Left colon (tissue), 2 donors: ENCODE measurements at regions not wholly inside any gene's neighbourhood (a gene's known extent, or its start where the extent isn't known, plus 50 kb on each side); places are given as distances from the start of the nearest gene placed in this dataset.
"Not testable (repeated sequence)": the region's sequence is repeated elsewhere in the genome, so short reads cannot be mapped to it uniquely, and the experiment has no call there.

Experiments
- ATAC-seq: fragments of 200-7000 bp; cut with Tn5 transposase; one replicate; pipeline ENCODE4 v1.9.1; 2020; ENCODE audit warnings: mild to moderate bottlenecking, moderate library complexity
- DNase-seq, 2 donors: peaks; one replicate each; pipeline ENCODE4 v3.0.0-alpha.2; 2020
- intact Hi-C, 2 donors: fragments of 100-400 bp; cut with DNase I in 1 of 2; cut with micrococcal nuclease in 1 of 2; formaldehyde crosslinking; loops; one replicate each; pipeline versions ENCODE4 v1.11.2 to v1.14.0; 2022; cut with DNase I, micrococcal nuclease
- donor health status: DM: no; HTN: no; CAD: no.
- donor health status: DM: yes; HTN: yes; CAD: no.

DNA sequence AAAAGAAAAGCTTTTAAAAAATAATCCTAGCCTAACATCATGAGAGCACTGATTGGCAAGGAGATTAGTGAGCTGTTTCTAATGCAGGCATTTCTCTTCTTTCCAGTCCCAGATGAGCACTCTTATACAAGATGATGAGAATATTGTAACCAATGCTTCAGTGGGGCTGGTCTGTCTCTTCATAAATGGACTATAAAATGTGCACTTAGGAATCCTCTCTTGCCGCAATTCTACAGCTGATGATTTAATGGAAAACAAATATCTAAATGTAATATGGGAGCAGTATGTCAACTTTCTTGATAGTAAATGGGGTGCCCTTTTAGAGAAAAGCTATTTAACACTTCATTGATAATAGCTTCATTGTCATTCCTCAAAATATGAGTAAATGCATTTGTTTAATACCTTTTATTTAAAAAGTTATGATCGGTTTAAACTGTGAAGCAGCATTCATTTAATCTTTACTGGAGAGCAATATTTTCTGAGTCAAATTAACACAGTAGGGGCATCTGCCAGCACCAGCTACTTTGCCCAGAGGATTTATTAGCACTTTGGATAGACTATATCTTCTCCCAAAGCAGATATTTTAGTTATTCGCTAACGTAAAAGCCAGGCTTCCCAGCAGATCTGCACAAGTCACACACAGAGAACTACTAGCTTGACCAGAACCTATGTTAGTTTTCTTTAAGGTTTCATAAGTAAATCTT, 985.9 kb downstream of the DIPK2A start:
- DNase-seq (no peak), ATAC-seq (no peak)
- intact Hi-C loops = no loop called here

DNA sequence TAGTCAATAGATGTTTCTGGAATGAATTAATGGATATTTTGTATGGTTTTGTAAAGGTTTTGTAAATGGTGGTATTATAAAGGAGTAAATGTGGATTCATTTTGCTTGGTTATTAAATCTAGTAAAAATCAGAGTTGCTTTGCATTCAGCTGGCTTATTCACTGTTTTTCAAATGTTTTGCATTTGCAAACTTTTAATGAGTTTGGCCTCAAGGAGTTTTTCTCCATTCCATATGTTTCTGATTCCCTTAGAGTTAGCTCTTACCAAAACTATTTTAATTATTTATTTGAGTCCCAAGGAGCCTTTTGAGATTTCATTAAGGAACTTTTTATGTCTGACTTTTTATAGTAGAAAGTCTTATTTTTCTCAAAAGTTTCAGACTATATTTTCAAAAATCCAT, 992.2 kb downstream of the DIPK2A start:
- intact Hi-C loops = no loop called here
- no peak for ATAC-seq
- no peak for DNase-seq

DNA sequence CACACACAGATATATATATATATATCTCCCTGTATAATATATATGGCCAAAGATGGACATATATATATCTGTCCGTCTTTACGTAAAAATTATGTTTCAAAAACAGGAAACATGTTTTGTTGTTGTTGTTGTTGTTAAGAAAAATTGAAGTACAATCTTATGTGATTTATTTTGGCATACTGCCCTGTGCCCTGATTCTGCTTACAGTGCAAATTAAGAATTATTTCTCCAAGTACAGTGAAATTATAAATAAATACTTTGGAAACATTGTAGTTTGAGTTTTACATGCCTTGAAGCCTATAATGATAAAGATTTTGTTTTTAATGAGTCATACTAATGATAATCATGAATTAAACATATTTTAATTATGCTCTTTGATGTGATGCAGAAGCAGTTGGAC, 994.9 kb downstream of the DIPK2A start:
- no peak for ATAC-seq
- intact Hi-C loops = no loop called here
- no peak for DNase-seq

DNA sequence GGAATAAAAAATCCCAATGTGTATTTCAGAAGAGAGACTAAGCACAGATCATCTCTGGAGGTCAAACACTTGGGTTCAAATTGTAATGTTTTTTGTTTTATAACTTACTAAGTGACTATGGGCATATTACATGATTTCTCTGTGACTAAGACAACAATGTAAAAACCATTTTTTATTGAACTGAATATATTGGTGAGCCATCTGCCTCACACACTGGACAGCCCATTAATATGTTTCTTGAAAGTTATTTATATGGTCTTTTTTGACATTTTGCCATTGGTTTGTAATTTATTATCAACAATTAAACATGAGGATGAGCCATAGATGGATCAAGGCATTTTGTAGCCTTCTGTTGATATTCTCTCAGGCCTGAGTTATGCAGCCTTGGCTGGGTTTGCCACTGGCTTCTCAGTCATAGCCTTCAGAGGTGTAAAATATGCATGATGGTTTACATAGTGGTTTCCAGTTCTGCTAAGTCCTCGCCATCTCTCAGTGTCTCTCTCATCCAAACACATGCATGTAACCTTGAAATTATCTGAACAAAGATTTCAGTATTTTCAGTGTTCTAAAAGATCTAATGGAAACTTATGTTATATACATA, 997.2 kb downstream of the DIPK2A start:
- ATAC-seq (no peak), DNase-seq (no peak)
- intact Hi-C loops = no loop called here

DNA sequence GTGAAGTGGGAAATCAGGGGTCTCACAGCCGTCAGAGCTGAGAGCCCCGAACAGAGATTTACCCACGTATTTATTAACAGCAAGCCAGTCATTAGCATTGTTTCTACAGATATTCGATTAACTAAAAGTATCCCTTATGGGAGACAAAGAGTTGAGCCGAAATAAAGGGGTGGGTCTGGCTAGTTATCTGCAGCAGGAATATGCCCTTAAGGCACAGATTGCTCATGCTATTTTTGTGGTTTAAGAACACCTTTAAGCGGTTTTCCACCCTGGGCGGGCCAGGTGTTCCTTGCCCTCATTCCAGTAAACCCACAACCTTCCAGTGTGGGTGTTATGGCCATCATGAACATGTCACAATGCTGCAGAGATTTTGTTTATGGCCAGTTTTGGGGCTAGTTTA, 1012.9 kb downstream of the DIPK2A start:
- DNase-seq, ATAC-seq, intact Hi-C loops: not testable (repeated sequence)

DNA sequence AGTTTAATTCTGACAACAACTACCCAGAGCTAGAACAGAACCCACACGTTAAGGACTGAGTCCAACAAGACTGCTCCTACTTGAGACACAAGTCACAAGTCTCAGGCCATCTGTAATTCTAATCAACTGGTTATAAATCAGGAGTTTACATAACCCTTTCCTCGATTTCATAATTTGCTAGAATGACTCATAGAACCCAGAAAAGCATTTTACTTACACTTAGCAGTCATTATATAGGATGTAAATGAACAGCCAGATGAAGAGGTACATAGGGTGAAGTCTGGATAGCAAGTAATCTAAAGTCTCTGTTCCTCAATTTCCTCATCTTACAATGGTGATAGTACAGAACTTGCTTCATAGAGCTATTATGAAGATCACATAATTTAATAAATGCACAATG, 1018.2 kb downstream of the DIPK2A start:
- no peak for DNase-seq
- no peak for ATAC-seq
- intact Hi-C loops = no loop called here

DNA sequence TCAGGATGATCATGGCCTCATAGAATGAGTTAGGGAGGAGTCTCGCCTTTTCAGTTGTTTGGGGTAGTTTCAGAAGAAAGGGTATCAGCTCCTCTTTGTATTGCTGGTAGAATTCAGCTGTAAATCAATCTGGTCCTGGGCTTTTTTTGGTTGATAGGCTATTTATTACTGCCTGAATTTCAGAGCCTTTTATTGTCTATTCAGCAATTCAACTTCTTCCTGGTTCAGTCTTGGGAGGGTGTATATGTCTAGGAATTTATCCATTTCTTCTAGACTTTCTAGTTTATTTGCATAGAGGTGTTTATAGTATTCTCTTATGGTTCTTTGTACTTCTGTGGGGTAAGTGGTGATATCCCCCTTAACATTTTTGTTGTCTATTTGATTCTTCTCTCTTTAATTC, 1024.2 kb downstream of the DIPK2A start:
- intact Hi-C loops = no loop called here
- ATAC-seq = no peak
- no peak for DNase-seq

DNA sequence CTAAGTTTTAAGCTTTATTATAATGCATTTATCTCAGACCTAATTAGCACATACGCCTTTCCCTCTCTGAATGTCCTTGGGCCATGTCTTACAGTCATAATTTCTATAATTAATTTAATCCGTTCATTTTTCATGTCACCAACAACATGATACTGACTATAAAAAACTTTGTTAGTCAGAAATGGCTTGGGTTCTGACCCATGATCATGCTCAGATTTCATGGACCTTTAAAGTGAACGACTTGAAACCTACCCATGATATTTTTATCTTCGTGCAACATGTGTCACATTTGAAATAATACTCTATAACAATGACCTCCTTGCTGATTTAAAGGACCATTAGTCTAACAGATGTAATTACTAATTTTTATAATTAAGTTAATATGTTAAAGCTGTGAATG, 1033.8 kb downstream of the DIPK2A start:
- no peak for DNase-seq
- intact Hi-C loops = no loop called here
- ATAC-seq = no peak

DNA sequence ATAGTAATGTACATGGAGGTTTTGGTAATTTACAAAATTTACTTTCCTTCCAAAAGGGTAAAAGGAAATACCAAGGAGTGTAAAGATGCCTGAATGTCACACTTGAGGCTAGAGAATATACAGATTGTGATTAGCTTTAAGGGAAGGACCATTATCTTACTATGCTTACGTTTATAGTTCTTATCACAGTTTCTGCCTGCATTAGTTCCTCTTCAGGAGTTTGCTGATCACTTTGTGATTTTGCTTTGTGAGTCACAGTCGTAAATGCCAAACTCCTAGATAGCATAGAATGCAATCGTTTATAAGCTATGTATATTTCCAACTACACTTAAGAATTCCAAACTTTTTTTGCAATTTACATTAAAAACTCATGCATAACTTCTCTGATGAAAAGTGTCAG, 1034.6 kb downstream of the DIPK2A start:
- ATAC-seq (no peak), DNase-seq (no peak)
- intact Hi-C loops = no loop called here

DNA sequence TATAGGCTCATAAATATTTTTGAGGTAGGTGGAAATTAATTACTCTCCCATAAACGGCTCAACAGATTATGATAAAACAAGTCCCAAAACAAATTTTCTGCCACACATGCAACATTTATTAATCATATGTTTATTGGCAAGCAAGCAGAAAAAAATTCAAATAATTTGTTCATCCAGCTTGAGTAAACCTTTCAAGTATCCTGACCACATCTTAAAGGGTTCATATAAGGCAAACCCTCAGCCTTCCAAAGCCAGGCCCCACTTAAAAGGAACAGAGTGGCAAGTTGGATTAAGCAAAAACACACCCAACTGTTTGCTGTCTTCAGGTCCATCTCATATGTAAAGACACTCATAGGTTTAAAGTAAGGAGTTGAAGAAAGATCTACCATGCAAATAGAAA, 1042.3 kb downstream of the DIPK2A start:
- ATAC-seq (no peak), DNase-seq (no peak)
- intact Hi-C loops = no loop called here

DNA sequence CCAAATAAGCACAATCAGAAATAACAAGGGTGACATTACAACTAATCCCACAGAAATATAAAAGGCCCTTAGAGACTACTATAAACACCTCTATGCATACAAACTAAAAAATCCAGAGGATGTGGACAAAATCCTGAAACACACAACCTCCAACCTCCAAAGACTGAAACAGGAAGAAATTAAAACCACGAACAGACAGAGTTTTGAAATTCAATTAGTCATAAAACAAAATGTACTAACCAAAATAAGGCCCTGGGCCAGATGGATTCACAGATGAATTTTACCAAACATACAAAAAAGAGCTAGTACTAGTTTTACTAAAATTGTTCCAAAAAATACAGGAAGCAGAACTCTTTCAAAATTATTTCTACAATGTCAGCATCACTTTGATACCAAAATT, 1043.6 kb downstream of the DIPK2A start:
- DNase-seq = no peak
- ATAC-seq = no peak

DNA sequence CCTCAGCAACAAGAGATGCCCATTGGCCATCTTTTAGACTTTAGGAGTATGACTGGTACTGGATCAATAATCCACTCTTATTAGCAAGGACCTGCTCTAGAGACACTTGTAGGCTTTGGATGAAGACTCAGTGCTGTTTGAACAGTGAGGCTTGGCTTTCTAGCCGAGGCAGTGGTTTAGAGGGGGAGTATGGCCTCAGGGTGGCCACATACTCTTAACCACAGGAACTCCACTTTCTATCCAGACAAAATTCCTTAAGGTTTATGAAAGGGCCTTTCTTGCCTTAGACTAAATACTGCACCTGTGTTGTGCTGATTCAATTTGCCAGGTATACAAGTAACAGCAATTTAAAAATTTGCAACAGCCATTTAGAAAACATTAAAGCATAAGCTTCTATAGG, 1046.3 kb downstream of the DIPK2A start:
- no peak for DNase-seq
- intact Hi-C loops = no loop called here
- ATAC-seq = no peak

More for the DNA sequence above, 1043.6 kb downstream of the DIPK2A start:
- intact Hi-C loops = no loop called here

DNA sequence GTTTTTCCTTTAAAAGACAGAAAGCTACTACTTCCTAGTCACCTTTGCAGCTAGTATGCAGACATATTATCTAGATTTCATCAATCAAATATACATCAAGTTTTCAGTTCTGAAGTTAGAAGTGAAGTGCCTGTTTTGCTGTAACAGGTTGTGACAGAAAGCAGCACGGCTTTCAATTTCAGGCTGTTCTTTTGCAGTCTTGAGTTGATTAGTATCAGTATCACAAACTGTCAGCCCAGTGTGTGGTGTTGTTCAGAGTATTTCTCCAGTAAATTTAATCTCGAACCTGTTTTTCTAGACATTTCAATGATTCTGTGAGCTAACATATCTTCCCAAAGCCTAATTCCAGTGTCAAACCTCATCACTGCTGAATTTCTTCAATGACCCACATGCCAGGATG, 1050.8 kb downstream of the DIPK2A start:
- intact Hi-C loops = no loop called here
- ATAC-seq (no peak), DNase-seq (no peak)

DNA sequence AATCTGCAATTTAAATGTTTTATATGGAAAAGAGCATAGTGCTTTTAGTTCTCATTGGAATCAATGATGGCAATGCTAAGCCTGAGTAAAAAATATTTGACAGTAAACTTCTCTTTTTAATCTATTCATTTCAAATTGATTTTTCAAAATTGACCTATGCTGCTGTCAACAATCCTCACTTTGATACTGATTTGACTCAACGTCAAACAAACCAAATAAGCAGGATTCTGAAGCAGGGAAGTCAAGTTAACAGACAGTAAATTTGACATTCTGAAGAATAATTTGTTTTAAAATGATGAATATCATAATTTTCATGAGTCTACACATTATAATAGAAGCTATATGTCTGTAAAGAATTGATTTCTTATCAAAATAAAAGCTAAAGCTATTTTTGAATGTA, 1053.1 kb downstream of the DIPK2A start:
- intact Hi-C loops = no loop called here
- ATAC-seq (no peak), DNase-seq (no peak)

DNA sequence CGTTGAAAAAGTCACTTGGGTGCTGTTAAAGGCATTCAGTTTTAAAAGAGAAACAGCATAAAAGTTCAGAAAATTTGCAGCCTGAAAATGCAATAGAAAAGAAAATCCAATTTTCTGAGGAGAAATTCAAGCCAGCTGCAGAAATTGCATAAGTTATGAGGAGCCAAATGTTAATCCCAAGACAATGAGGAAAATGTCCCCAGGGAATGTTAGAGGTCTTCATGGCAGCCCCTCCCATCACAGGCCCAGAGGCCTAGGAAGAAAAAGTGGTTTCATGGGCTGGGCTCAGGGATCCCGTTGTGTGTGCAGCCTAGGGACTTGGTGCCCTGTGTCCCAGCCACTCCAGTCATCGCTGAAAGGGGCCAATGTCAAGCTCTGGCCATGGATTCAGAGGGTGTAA, 1055.6 kb downstream of the DIPK2A start:
- intact Hi-C loops, DNase-seq, ATAC-seq: not testable (repeated sequence)

DNA sequence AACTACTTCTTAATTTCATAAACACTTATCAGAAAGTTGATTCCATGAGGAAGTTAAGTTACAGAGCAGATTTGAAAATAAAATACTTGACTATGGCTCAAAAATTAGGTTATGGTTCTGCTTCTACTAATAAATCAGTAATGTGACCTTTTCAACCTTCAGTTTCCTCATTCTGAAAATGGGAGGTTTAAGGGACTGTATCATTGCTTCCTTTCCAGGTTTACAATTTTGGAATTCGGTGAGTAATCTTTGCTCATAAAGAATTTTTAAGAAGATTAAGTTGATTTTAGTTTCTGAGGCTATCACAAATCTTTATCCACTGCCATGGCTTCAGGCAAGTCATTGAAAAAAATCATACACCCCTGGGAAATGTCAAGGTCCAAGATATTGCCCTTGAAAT, 1061.2 kb downstream of the DIPK2A start:
- no peak for DNase-seq
- intact Hi-C loops = no loop called here
- no peak for ATAC-seq

DNA sequence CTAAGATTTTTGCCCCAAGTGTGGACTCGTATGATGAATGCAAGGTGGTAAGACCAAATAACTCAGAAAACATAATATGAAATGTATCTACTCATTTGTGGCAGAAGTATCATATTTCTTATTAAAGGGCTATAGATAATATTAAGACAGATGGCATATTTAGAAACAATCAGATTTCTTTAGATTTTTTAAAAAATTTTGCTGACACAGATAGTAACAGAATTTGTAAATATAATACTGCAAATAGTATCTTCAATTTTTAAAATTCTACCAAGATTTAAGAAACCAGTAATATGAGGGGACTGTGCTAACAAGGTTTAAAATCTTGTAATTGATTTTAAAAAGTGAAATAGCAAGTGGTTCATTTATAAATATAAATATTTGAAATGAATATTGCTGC, 1064.1 kb downstream of the DIPK2A start:
- ATAC-seq = no peak
- intact Hi-C loops = no loop called here
- DNase-seq = no peak

DNA sequence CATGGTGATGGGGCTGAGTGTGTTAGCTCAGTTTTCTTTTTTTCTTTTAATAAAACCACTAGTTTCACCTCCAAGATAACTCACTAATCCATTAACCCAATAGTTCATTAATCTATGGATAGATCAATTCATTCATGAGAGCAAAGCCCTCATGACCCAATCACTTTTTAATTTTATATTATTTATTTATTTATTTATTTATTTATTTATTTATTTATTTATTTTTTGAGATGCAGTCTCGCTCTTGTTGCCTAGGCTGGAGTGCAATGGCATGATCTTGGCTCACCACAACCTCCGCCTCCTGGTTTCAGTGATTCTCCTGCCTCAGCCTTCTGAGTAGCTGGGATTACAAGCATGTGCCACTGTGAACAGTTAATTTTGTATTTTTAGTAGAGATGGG, 1082.4 kb downstream of the DIPK2A start:
- intact Hi-C loops, ATAC-seq, DNase-seq: not testable (repeated sequence)

DNA sequence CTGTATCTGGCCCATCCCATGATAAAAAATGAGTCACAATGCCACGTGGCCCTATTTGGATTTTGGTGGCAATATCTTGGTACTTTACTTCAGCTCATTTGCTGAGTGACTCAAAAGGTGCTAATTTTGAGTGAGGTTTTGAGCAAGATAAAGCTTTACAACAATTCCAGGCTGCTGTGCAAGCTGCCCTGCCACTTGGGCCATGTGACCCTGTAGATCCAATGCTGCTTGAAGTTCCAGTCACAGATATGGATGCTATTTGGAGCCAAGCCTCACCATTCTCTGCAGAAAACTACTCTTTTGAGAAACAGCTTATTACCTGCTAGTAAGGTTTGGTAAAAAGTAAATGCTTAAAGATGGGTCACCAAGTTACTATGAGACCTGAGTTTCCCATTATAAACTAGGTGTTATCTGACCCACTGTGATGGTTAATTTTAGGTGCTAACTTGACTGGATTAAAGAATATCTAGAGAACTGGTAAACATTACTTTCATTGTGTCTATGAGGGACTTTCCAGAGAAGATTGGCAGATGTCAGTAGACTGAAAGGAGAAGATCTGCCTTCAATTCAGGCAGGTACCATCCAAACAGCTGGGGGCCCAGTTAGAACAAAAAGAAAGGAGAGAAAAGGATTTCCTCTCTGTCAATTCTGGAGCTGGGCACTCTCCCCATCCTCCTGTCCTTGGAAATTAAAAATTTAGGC, 1083.9 kb downstream of the DIPK2A start:
- no peak for DNase-seq
- no peak for ATAC-seq
- intact Hi-C loops = no loop called here

DNA sequence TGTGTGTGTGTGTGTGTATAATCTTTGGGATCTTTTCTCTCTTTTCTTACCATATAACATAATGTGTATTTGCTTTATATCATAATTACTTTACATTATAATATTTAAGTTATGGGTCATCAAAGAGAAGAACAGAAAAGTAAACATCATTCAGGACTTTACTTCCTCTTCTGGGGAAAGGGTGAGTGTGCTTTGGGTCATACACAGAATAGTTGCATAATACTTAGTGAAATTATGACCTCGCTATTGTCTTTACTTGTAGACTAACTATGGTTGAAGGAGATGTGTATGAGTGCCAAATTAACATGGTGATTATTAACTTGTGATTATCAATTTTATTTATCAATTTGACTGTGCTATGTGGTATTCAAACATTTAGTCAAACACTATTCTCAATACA, 1086.9 kb downstream of the DIPK2A start:
- no peak for ATAC-seq
- intact Hi-C loops = no loop called here
- no peak for DNase-seq
